Mucosa of descending colon (tissue), 3 donors: ENCODE measurements at regions not wholly inside any gene's neighbourhood (a gene's known extent, or its start where the extent isn't known, plus 50 kb on each side); places are given as distances from the start of the nearest gene placed in this dataset.

Source experiments
- ATAC-seq: fragments of 200-7000 bp; cut with Tn5 transposase; one replicate; pipeline ENCODE4 v1.9.1; 2020; ENCODE audit warnings: mild to moderate bottlenecking, moderate library complexity
- DNase-seq, 3 donors: peaks; one replicate each; pipeline ENCODE4 v3.0.0-alpha.2; 2020
- H3K36me3 ChIP-seq: fragments of 200-600 bp; one replicate; pipeline ENCODE4 v1.8.0; 2021; ENCODE audit warnings: low read depth, mild to moderate bottlenecking
- H3K4me1 ChIP-seq: fragments of 200-600 bp; one replicate; pipeline ENCODE4 v1.8.0; 2021; ENCODE audit warnings: low read depth, mild to moderate bottlenecking
- H3K4me3 ChIP-seq: fragments of 200-600 bp; one replicate; pipeline ENCODE4 v1.8.0; 2021; ENCODE audit warnings: mild to moderate bottlenecking
- H3K9me3 ChIP-seq: fragments of 200-600 bp; one replicate; pipeline ENCODE4 v1.8.0; 2021; ENCODE audit warnings: mild to moderate bottlenecking
- CTCF ChIP-seq: fragments of 200-600 bp; IDR thresholded peaks from one replicate; pipeline ENCODE4 v1.8.0; 2022; ENCODE audit warnings: antibody characterized with exemption, mild to moderate bottlenecking
- intact Hi-C, 2 donors: fragments of 100-400 bp; cut with DNase I in 1 of 2; cut with micrococcal nuclease in 1 of 2; formaldehyde crosslinking; loops; one replicate each; pipeline versions ENCODE4 v1.11.0 to v1.11.1; 2022; cut with DNase I, micrococcal nuclease
- donor health status: DM: no; HTN: no; CAD: no; lungs with moderate emphysema.
- donor health status: DM: no; HTN: no; CAD: no.
- donor health status: DM: no; HTN: yes; CAD: no.

DNA sequence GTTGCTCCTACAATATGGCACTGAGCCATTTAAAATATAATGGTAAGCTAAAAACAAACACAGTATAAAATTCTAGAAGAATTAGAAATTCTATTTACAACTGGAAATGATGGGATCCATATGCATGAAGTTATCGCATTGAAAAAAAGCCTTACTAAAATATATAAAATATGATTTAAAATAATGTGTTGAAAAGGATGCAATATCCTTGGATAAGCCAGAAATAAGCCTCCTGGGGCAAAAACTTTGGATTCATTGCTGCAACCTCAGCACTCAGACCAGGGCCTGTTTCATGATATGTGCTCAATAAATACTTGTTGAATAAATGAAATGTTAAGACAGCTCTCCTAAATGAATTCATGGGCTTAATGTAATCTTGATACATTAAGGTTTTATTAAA is 170.2 kb downstream of the SEM1 start:
- TF ChIP-seq CTCF = no peak
- Histone ChIP-seq H3K4me3 (no peak overlapping the region), H3K4me1 (no peaks in the 10 kb centered on the region), H3K36me3 (no peaks in the 10 kb centered on the region), H3K9me3 (no peaks in the 10 kb centered on the region)
- ATAC-seq (no peak), DNase-seq (no peak)
- intact Hi-C loops = no loop called here

DNA sequence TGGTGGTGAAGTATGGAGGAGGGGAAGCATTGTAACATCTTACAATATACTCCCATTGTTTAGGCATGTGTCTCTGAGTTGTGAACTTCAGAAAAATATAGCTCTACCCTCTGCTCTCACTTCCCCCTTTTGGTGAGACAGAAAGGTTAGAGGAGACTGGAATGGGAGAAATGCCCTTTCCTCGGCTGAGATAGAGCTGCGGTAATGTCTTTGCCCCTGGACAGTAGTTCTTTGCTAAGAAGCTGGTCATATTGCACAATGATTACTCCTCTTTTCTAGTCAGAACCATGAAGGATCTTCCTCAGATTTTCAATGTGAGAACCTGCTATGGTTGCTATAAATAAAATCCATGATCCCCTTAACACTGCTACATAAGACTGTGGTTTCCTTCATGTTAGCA is 171.0 kb downstream of the SEM1 start:
- Histone ChIP-seq H3K4me1 (no peaks in the 10 kb centered on the region), H3K36me3 (no peaks in the 10 kb centered on the region), H3K9me3 (no peaks in the 10 kb centered on the region), H3K4me3 (no peak overlapping the region)
- intact Hi-C loops = no loop called here
- no peak for DNase-seq
- TF ChIP-seq CTCF = no peak
- ATAC-seq = no peak

GRCh38 chr7:96534221-96534620 is 175.4 kb downstream of the SEM1 start:
- H3K4me1 ChIP-seq = no peaks in the 10 kb centered on the region
- DNase-seq (no peak), ATAC-seq (no peak)
- H3K4me3 ChIP-seq = no peak overlapping the region
- no peaks in the 10 kb centered on the region for H3K36me3 ChIP-seq
- no peaks in the 10 kb centered on the region for H3K9me3 ChIP-seq
- no peak for TF ChIP-seq CTCF
- intact Hi-C loops = no loop called here

DNA sequence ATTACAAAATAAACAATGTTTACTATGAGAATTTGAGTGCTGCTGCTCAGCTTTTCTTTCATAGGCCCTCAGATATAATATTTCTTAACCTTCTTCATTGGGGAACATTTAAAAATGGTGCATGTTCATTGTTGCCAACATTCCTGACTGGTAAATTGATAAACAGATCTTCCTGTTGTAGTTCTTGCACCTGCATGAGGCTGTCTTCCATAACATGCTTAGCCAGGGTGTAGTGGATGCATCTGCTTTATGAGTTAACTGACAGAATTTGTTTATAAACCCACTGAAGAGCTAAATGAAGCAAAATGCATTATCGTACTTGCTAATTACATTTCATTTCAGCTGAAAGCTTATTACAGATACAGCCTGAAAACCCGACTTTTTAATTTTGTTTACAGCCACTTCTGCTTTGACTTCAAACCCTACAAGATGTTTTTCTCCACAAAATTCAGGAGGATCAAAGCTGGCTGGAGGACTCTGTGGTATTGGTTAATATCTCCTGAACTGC is 177.2 kb downstream of the SEM1 start:
- no peak overlapping the region for H3K4me3 ChIP-seq
- TF ChIP-seq CTCF = no peak
- no peaks in the 10 kb centered on the region for H3K4me1 ChIP-seq
- intact Hi-C loops = no loop called here
- no peaks in the 10 kb centered on the region for H3K36me3 ChIP-seq
- no peak for DNase-seq
- no peaks in the 10 kb centered on the region for H3K9me3 ChIP-seq
- ATAC-seq = no peak

- H3K36me3 ChIP-seq = no peaks in the 10 kb centered on the region
- no peaks in the 10 kb centered on the region for H3K9me3 ChIP-seq
- intact Hi-C loops = no loop called here
- TF ChIP-seq CTCF = no peak
- ATAC-seq (no peak), DNase-seq (no peak)
- H3K4me1 ChIP-seq = no peaks in the 10 kb centered on the region
- H3K4me3 ChIP-seq = no peak overlapping the region
Observed at GRCh38 chr7:96531331-96531730, 178.3 kb downstream of the SEM1 start.

- intact Hi-C loops = no loop called here
- ATAC-seq (no peak), DNase-seq (no peak)
- no peak for TF ChIP-seq CTCF
- H3K36me3 ChIP-seq = no peaks in the 10 kb centered on the region
- H3K4me1 ChIP-seq = no peaks in the 10 kb centered on the region
- no peak overlapping the region for H3K4me3 ChIP-seq
- no peaks in the 10 kb centered on the region for H3K9me3 ChIP-seq
Observed at GRCh38 chr7:96530786-96531185, 178.9 kb downstream of the SEM1 start.
